H1 (cell line): ENCODE measurements at regions not wholly inside any gene's neighbourhood (a gene's known extent, or its start where the extent isn't known, plus 50 kb on each side); places are given as distances from the start of the nearest gene placed in this dataset.

Experiments
- CTCF ChIA-PET: fragments of 300-600 bp; sonication (Branson Sonifier 250); formaldehyde crosslinking; loops from one replicate; lab custom pipeline; 2021; ENCODE audit not compliant: partially characterized antibody; lab: Charles Lee
- POLR2A ChIA-PET: fragments of 300-600 bp; sonication (Branson Sonifier 250); formaldehyde crosslinking; loops from one replicate; lab custom pipeline; 2021; ENCODE audit warnings: inconsistent platforms; ENCODE audit not compliant: partially characterized antibody; lab: Charles Lee
- DNase-seq, 2 experiments: peaks; one replicate each; pipeline versions ENCODE4 v3.0.0 to v3.0.0-alpha.2; 2010 to 2022; ENCODE audit warnings: low spot score in 2 of 2, low read depth in 1 of 2, mixed read lengths in 1 of 2
- FAIRE-seq: peaks from 2 replicates; lab custom pipeline; 2011; peaks lifted over from hg19 to GRCh38; lab: Jason Lieb, UNC
- H2AFZ ChIP-seq: 2 replicates; pipeline ENCODE4 v1.8.1; 2012; ENCODE audit warnings: low read length, inconsistent platforms
- H2AK5ac ChIP-seq: 2 replicates; pipeline ENCODE4 v1.6.1; 2013; ENCODE audit warnings: low read depth, low read length
- H2BK120ac ChIP-seq: replicated peaks from 2 replicates; pipeline ENCODE3; 2013; ENCODE audit warnings: low read depth, low read length, inconsistent platforms
- H2BK12ac ChIP-seq: 2 replicates; pipeline ENCODE4 v1.6.1; 2013; ENCODE audit warnings: low read depth, low read length
- H2BK15ac ChIP-seq: 2 replicates; pipeline ENCODE4 v1.6.1; 2013; ENCODE audit warnings: low read length
- H2BK20ac ChIP-seq: 2 replicates; pipeline ENCODE4 v1.6.1; 2013; ENCODE audit warnings: low read length
- H2BK5ac ChIP-seq: 2 replicates; pipeline ENCODE4 v1.6.1; 2013; ENCODE audit warnings: low read depth, low read length
- H3K14ac ChIP-seq: 2 replicates; pipeline ENCODE4 v1.6.1; 2013; ENCODE audit warnings: inconsistent platforms; ENCODE audit not compliant: insufficient read length
- H3K18ac ChIP-seq: 2 replicates; pipeline ENCODE4 v1.6.1; 2013; ENCODE audit warnings: low read length; ENCODE audit errors: extremely low read depth
- H3K23ac ChIP-seq: 2 replicates; pipeline ENCODE4 v1.6.1; 2013; ENCODE audit warnings: inconsistent platforms; ENCODE audit not compliant: insufficient read length
- H3K23me2 ChIP-seq: 2 replicates; pipeline ENCODE4 v1.6.1; 2013; ENCODE audit warnings: low read depth, low read length
- H3K27ac ChIP-seq: 2 replicates; pipeline ENCODE4 v1.6.1; 2011; ENCODE audit warnings: low read depth, low read length, inconsistent platforms
- H3K27me3 ChIP-seq, 4 experiments: replicated peaks in 1 of 4; 1 replicate in 1 of 4; 2 replicates in 3 of 4; pipeline versions ENCODE4 v1.6.1 to v1.8.1; 2011 to 2013; ENCODE audit warnings: low read length in 3 of 4, mild to moderate bottlenecking in 3 of 4, inconsistent platforms in 2 of 4, mixed read lengths in 2 of 4, moderate library complexity in 1 of 4; ENCODE audit not compliant: control insufficient read depth in 3 of 4, insufficient read depth in 3 of 4; ENCODE audit errors: extremely low read depth in 1 of 4
- H3K36me3 ChIP-seq, 4 experiments: 2 replicates each; pipeline versions ENCODE4 v1.6.1 to v1.8.1; 2011 to 2013; ENCODE audit warnings: mild to moderate bottlenecking in 4 of 4, low read length in 3 of 4, moderate library complexity in 2 of 4, control low read depth in 1 of 4, inconsistent platforms in 1 of 4; ENCODE audit not compliant: insufficient read depth in 4 of 4, control insufficient read depth in 2 of 4
- H3K4ac ChIP-seq: replicated peaks from 2 replicates; pipeline ENCODE3; 2013; ENCODE audit warnings: low read length, low read depth, mixed read lengths, inconsistent platforms; ENCODE audit not compliant: insufficient read length
- H3K4me1 ChIP-seq, 4 experiments: replicated peaks in 1 of 4; 1 replicate in 1 of 4; 2 replicates in 3 of 4; pipeline versions ENCODE4 v1.6.1 to v1.8.1; 2011 to 2013; ENCODE audit warnings: low read length in 3 of 4, inconsistent platforms in 2 of 4, mixed read lengths in 1 of 4; ENCODE audit not compliant: insufficient read depth in 4 of 4, control insufficient read depth in 3 of 4
- H3K4me2 ChIP-seq, 2 experiments: 2 replicates each; pipeline versions ENCODE4 v1.6.1 to v1.8.1; 2011 to 2013; ENCODE audit warnings: low read depth in 2 of 2, low read length in 2 of 2, control low read depth in 1 of 2, inconsistent platforms in 1 of 2, mild to moderate bottlenecking in 1 of 2; ENCODE audit not compliant: insufficient read depth in 1 of 2
- H3K4me3 ChIP-seq, 4 experiments: fragments of 200-600, 300-600 bp in 1 of 4; sonication (generic), shearing (Covaris generic), sonication (Bioruptor Twin) in 1 of 4; 2 replicates each; pipeline versions ENCODE4 v1.5.1 to v1.8.1; 2011 to 2016; ENCODE audit warnings: low read length in 4 of 4, low read depth in 3 of 4, control low read depth in 2 of 4, inconsistent platforms in 2 of 4, mild to moderate bottlenecking in 2 of 4, mixed read lengths in 1 of 4, moderate library complexity in 1 of 4; ENCODE audit not compliant: insufficient read depth in 2 of 4; ENCODE audit errors: extremely low read depth in 1 of 4
- H3K56ac ChIP-seq: replicated peaks from 2 replicates; pipeline ENCODE3; 2013; ENCODE audit warnings: low read depth, mild to moderate bottlenecking, mixed read lengths, low read length, inconsistent platforms; ENCODE audit not compliant: insufficient read length
- H3K79me1 ChIP-seq: 2 replicates; pipeline ENCODE4 v1.6.1; 2013; ENCODE audit warnings: low read depth, low read length, control low read depth
- H3K79me2 ChIP-seq, 2 experiments: 2 replicates each; pipeline versions ENCODE4 v1.6.1 to v1.8.1; 2012 to 2013; ENCODE audit warnings: low read length in 2 of 2, mild to moderate bottlenecking in 2 of 2, inconsistent platforms in 1 of 2; ENCODE audit not compliant: insufficient read depth in 2 of 2, control insufficient read depth in 1 of 2
- H3K9ac ChIP-seq, 4 experiments: replicated peaks in 1 of 4; 1 replicate in 1 of 4; 2 replicates in 3 of 4; pipeline versions ENCODE4 v1.6.1 to v1.8.1; 2011 to 2013; ENCODE audit warnings: low read depth in 3 of 4, low read length in 3 of 4, control low read depth in 2 of 4, mild to moderate bottlenecking in 2 of 4, moderate library complexity in 2 of 4, inconsistent platforms in 1 of 4; ENCODE audit errors: extremely low read depth in 1 of 4
- H3K9me3 ChIP-seq, 2 experiments: 2 replicates each; pipeline versions ENCODE4 v1.6.1 to v1.8.1; 2012 to 2013; ENCODE audit warnings: mild to moderate bottlenecking in 2 of 2, moderate library complexity in 2 of 2, control low read depth in 1 of 2, inconsistent platforms in 1 of 2, low read depth in 1 of 2, low read length in 1 of 2, mixed read lengths in 1 of 2; ENCODE audit not compliant: insufficient read depth in 2 of 2
- H4K20me1 ChIP-seq, 2 experiments: replicated peaks in 1 of 2; 2 replicates each; pipeline versions ENCODE3 to v1.8.1; 2011 to 2013; ENCODE audit warnings: inconsistent platforms in 2 of 2, low read length in 2 of 2, mild to moderate bottlenecking in 1 of 2; ENCODE audit not compliant: insufficient read depth in 2 of 2, control insufficient read depth in 1 of 2
- H4K5ac ChIP-seq: 2 replicates; pipeline ENCODE4 v1.6.1; 2013; ENCODE audit warnings: low read length, low read depth, mixed read lengths, inconsistent platforms; ENCODE audit not compliant: insufficient read length
- H4K8ac ChIP-seq: 2 replicates; pipeline ENCODE4 v1.8.0; 2013; ENCODE audit warnings: mild to moderate bottlenecking, moderate library complexity, low read length, inconsistent platforms; ENCODE audit not compliant: insufficient read depth; ENCODE audit errors: extremely low read depth
- H4K91ac ChIP-seq: replicated peaks from 2 replicates; pipeline ENCODE3; 2013; ENCODE audit warnings: low read length, mixed read lengths, inconsistent platforms; ENCODE audit not compliant: insufficient read length
- WGBS, 2 experiments: shearing (Covaris generic) in 1 of 2; methylation state at CpG; one replicate each; pipeline versions ENCODE4 v1.1.6 to v1.1.7; 2013 to 2015; ENCODE audit warnings: low lambda C conversion rate in 2 of 2, mixed read lengths in 2 of 2, inconsistent platforms in 1 of 2, low coverage in 1 of 2, missing lambda C conversion rate in 1 of 2; ENCODE audit not compliant: insufficient replicate concordance in 2 of 2, insufficient coverage in 1 of 2, insufficient read length in 1 of 2; ENCODE audit errors: extremely low coverage in 1 of 2, missing lambda C conversion rate in 1 of 2; 5-methylcytosine and 5-hydroxymethylcytosine counted together
- TF ChIP-seq, protein P1 (sequence below): fragments of 300-600 bp; sonication (generic); IDR thresholded peaks from 2 replicates; pipeline ENCODE4 v1.7.1; 2012; ENCODE audit warnings: low read length, moderate library complexity, mild to moderate bottlenecking, inconsistent platforms; ENCODE audit not compliant: insufficient replicate concordance

- no peaks in the 10 kb centered on the region for H3K9me3 ChIP-seq
- H2BK20ac ChIP-seq = no peak overlapping the region
- no peak overlapping the region for H3K4me2 ChIP-seq
- H4K20me1 ChIP-seq = no peaks in the 10 kb centered on the region
- H3K23ac ChIP-seq = no peak overlapping the region
- no peak overlapping the region for H3K18ac ChIP-seq
- no peak overlapping the region for H4K91ac ChIP-seq
- 88% methylated on average over 4 of the region's 4 CpGs; no CpG with 5 or more reads in 1 of the 2 experiments for WGBS, 2 experiments
- no peaks in the 10 kb centered on the region for H3K23me2 ChIP-seq
- ChIA-PET POLR2A (no interaction called here), CTCF (no interaction called here)
- H3K9ac ChIP-seq = no peak overlapping the region
- no peak overlapping the region for H2AK5ac ChIP-seq
- H3K27me3 ChIP-seq = no peaks in the 10 kb centered on the region
- H2BK12ac ChIP-seq = no peak overlapping the region
- DNase-seq (no peak), FAIRE-seq (no peak)
- H3K4me1 ChIP-seq = no peaks in the 10 kb centered on the region
- H3K36me3 ChIP-seq = no peaks in the 10 kb centered on the region
- no peak overlapping the region for H2BK15ac ChIP-seq
- no peak overlapping the region for H3K14ac ChIP-seq
- no peak overlapping the region for H4K8ac ChIP-seq
- H3K4ac ChIP-seq = no peak overlapping the region
- H3K79me2 ChIP-seq = no peaks in the 10 kb centered on the region
- no peak overlapping the region for H3K56ac ChIP-seq
- H2BK120ac ChIP-seq = no peak overlapping the region
- H3K79me1 ChIP-seq = no peaks in the 10 kb centered on the region
- no peak overlapping the region for H3K4me3 ChIP-seq
- H4K5ac ChIP-seq = no peak overlapping the region
- H3K27ac ChIP-seq = no peak overlapping the region
- no peak overlapping the region for H2AFZ ChIP-seq
- no peak overlapping the region for H2BK5ac ChIP-seq
- TF ChIP-seq, protein P1, sequence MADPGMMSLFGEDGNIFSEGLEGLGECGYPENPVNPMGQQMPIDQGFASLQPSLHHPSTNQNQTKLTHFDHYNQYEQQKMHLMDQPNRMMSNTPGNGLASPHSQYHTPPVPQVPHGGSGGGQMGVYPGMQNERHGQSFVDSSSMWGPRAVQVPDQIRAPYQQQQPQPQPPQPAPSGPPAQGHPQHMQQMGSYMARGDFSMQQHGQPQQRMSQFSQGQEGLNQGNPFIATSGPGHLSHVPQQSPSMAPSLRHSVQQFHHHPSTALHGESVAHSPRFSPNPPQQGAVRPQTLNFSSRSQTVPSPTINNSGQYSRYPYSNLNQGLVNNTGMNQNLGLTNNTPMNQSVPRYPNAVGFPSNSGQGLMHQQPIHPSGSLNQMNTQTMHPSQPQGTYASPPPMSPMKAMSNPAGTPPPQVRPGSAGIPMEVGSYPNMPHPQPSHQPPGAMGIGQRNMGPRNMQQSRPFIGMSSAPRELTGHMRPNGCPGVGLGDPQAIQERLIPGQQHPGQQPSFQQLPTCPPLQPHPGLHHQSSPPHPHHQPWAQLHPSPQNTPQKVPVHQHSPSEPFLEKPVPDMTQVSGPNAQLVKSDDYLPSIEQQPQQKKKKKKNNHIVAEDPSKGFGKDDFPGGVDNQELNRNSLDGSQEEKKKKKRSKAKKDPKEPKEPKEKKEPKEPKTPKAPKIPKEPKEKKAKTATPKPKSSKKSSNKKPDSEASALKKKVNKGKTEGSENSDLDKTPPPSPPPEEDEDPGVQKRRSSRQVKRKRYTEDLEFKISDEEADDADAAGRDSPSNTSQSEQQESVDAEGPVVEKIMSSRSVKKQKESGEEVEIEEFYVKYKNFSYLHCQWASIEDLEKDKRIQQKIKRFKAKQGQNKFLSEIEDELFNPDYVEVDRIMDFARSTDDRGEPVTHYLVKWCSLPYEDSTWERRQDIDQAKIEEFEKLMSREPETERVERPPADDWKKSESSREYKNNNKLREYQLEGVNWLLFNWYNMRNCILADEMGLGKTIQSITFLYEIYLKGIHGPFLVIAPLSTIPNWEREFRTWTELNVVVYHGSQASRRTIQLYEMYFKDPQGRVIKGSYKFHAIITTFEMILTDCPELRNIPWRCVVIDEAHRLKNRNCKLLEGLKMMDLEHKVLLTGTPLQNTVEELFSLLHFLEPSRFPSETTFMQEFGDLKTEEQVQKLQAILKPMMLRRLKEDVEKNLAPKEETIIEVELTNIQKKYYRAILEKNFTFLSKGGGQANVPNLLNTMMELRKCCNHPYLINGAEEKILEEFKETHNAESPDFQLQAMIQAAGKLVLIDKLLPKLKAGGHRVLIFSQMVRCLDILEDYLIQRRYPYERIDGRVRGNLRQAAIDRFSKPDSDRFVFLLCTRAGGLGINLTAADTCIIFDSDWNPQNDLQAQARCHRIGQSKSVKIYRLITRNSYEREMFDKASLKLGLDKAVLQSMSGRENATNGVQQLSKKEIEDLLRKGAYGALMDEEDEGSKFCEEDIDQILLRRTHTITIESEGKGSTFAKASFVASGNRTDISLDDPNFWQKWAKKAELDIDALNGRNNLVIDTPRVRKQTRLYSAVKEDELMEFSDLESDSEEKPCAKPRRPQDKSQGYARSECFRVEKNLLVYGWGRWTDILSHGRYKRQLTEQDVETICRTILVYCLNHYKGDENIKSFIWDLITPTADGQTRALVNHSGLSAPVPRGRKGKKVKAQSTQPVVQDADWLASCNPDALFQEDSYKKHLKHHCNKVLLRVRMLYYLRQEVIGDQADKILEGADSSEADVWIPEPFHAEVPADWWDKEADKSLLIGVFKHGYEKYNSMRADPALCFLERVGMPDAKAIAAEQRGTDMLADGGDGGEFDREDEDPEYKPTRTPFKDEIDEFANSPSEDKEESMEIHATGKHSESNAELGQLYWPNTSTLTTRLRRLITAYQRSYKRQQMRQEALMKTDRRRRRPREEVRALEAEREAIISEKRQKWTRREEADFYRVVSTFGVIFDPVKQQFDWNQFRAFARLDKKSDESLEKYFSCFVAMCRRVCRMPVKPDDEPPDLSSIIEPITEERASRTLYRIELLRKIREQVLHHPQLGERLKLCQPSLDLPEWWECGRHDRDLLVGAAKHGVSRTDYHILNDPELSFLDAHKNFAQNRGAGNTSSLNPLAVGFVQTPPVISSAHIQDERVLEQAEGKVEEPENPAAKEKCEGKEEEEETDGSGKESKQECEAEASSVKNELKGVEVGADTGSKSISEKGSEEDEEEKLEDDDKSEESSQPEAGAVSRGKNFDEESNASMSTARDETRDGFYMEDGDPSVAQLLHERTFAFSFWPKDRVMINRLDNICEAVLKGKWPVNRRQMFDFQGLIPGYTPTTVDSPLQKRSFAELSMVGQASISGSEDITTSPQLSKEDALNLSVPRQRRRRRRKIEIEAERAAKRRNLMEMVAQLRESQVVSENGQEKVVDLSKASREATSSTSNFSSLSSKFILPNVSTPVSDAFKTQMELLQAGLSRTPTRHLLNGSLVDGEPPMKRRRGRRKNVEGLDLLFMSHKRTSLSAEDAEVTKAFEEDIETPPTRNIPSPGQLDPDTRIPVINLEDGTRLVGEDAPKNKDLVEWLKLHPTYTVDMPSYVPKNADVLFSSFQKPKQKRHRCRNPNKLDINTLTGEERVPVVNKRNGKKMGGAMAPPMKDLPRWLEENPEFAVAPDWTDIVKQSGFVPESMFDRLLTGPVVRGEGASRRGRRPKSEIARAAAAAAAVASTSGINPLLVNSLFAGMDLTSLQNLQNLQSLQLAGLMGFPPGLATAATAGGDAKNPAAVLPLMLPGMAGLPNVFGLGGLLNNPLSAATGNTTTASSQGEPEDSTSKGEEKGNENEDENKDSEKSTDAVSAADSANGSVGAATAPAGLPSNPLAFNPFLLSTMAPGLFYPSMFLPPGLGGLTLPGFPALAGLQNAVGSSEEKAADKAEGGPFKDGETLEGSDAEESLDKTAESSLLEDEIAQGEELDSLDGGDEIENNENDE = no peak
Observed at GRCh38 chr2:5392658-5393057, 299.5 kb upstream of the SOX11 start.
